ENCODE measurements at regions not wholly inside any gene's neighbourhood (a gene's known extent, or its start where the extent isn't known, plus 50 kb on each side); places are given as distances from the start of the nearest gene placed in this dataset.

GRCh38 chr13:64332048-64332447 is 2898.1 kb downstream of the PCDH9 start:
- TF ChIP-seq, protein P1, sequence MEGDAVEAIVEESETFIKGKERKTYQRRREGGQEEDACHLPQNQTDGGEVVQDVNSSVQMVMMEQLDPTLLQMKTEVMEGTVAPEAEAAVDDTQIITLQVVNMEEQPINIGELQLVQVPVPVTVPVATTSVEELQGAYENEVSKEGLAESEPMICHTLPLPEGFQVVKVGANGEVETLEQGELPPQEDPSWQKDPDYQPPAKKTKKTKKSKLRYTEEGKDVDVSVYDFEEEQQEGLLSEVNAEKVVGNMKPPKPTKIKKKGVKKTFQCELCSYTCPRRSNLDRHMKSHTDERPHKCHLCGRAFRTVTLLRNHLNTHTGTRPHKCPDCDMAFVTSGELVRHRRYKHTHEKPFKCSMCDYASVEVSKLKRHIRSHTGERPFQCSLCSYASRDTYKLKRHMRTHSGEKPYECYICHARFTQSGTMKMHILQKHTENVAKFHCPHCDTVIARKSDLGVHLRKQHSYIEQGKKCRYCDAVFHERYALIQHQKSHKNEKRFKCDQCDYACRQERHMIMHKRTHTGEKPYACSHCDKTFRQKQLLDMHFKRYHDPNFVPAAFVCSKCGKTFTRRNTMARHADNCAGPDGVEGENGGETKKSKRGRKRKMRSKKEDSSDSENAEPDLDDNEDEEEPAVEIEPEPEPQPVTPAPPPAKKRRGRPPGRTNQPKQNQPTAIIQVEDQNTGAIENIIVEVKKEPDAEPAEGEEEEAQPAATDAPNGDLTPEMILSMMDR (conservative IDR thresholded peaks at IDR 0.05; ENCODE audit: low read length), result no peak
- TF ChIP-seq EZH2phosphoT487 (IDR thresholded peaks at IDR 0.05; ENCODE audit: borderline replicate concordance), result no peak

Data from Loucy (cell line).